ENCODE measurements at regions not wholly inside any gene's neighbourhood (a gene's known extent, or its start where the extent isn't known, plus 50 kb on each side); places are given as distances from the start of the nearest gene placed in this dataset.

- no peak for DNase-seq
- H3K27me3 ChIP-seq (ENCODE audit: control insufficient read depth, insufficient read depth, low read length) = no peaks in the 10 kb centered on the region
- H3K4me1 ChIP-seq (ENCODE audit: control insufficient read depth in 2 of 3, insufficient read depth in 2 of 3, low read depth in 1 of 3, low read length in 3 of 3) = no peaks in the 10 kb centered on the region
- no peak overlapping the region for H3K4me3 ChIP-seq (ENCODE audit: low read length in 3 of 3)
- H3K36me3 ChIP-seq (ENCODE audit: control insufficient read depth in 2 of 3, insufficient read depth in 3 of 3, low read length in 3 of 3) = no peaks in the 10 kb centered on the region
- no peak for TF ChIP-seq CTCF (IDR thresholded peaks at IDR 0.05; ENCODE audit: borderline replicate concordance, extremely low read depth, insufficient read depth)
- H3K9ac ChIP-seq (ENCODE audit: low read length in 3 of 3) = no peak overlapping the region
- no peak overlapping the region for H3K27ac ChIP-seq (ENCODE audit: low read depth in 2 of 2, low read length in 2 of 2)
- FAIRE-seq = no peak
- intact Hi-C loops (cut with DNase I) = no loop called here
- no peaks in the 10 kb centered on the region for H3K9me3 ChIP-seq (ENCODE audit: control insufficient read depth in 2 of 3, insufficient read depth in 1 of 3, low read length in 3 of 3)
These were observed 500.7 kb downstream of the MAFB start for GRCh38 chr20:40188319-40188718.

DNA sequence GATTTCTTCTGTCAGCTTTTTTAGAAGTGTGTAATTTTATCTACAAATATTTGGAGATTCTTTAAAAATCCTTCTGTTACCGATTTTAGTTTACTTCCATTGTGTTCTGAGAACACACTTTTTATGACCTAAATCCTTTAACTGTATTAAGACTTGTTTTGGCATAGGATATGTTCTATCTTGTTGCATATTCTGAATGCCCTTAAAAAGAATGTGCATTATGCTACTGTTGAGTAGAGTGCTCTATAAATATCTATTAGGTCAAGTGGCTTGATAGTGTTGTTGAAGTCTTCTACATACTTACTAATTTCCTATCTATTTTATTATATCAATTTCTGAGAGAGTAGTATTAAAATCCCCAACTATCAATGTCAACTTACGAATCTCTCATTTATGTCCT, 502.2 kb downstream of the MAFB start:
- Histone ChIP-seq H3K9me3 (ENCODE audit: control insufficient read depth in 2 of 3, insufficient read depth in 1 of 3, low read length in 3 of 3) (no peaks in the 10 kb centered on the region), H3K27me3 (ENCODE audit: control insufficient read depth, insufficient read depth, low read length) (no peaks in the 10 kb centered on the region), H3K9ac (ENCODE audit: low read length in 3 of 3) (no peak overlapping the region), H3K27ac (ENCODE audit: low read depth in 2 of 2, low read length in 2 of 2) (no peak overlapping the region), H3K36me3 (ENCODE audit: control insufficient read depth in 2 of 3, insufficient read depth in 3 of 3, low read length in 3 of 3) (no peaks in the 10 kb centered on the region), H3K4me3 (ENCODE audit: low read length in 3 of 3) (no peak overlapping the region), H3K4me1 (ENCODE audit: control insufficient read depth in 2 of 3, insufficient read depth in 2 of 3, low read depth in 1 of 3, low read length in 3 of 3) (no peaks in the 10 kb centered on the region)
- intact Hi-C loops (cut with DNase I) = no loop called here
- DNase-seq = no peak
- TF ChIP-seq CTCF (IDR thresholded peaks at IDR 0.05; ENCODE audit: borderline replicate concordance, extremely low read depth, insufficient read depth) = no peak
- no peak for FAIRE-seq

DNA sequence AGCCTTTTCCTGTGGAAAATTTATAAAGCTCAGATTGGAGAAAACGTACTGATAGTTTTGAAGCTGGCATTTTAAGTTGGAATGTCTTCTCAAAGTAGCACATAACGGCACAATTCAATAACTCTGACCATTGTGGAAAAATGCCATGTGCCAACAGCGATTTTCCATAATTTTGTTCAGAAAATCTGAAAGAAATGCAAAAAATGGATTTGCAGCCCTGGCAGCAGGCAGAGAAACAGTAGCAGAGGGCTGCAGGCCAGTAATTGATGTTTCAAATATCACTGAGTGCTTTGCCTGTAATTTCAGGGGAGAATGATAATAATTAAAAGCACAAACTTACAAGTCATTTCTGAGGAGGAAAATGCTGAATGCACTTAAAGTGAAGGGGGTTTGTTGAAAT, 507.4 kb downstream of the MAFB start:
- H3K27ac ChIP-seq (ENCODE audit: low read depth in 2 of 2, low read length in 2 of 2) = no peak overlapping the region
- no peak for TF ChIP-seq CTCF (IDR thresholded peaks at IDR 0.05; ENCODE audit: borderline replicate concordance, extremely low read depth, insufficient read depth)
- no peaks in the 10 kb centered on the region for H3K4me1 ChIP-seq (ENCODE audit: control insufficient read depth in 2 of 3, insufficient read depth in 2 of 3, low read depth in 1 of 3, low read length in 3 of 3)
- intact Hi-C loops (cut with DNase I) = no loop called here
- no peak overlapping the region for H3K4me3 ChIP-seq (ENCODE audit: low read length in 3 of 3)
- no peaks in the 10 kb centered on the region for H3K9me3 ChIP-seq (ENCODE audit: control insufficient read depth in 2 of 3, insufficient read depth in 1 of 3, low read length in 3 of 3)
- H3K9ac ChIP-seq (ENCODE audit: low read length in 3 of 3) = no peak overlapping the region
- DNase-seq (no peak), FAIRE-seq (no peak)
- no peaks in the 10 kb centered on the region for H3K27me3 ChIP-seq (ENCODE audit: control insufficient read depth, insufficient read depth, low read length)
- H3K36me3 ChIP-seq (ENCODE audit: control insufficient read depth in 2 of 3, insufficient read depth in 3 of 3, low read length in 3 of 3) = no peaks in the 10 kb centered on the region

GRCh38 chr20:40176098-40176841, 512.8 kb downstream of the MAFB start:
- H3K36me3 ChIP-seq (ENCODE audit: control insufficient read depth in 2 of 3, insufficient read depth in 3 of 3, low read length in 3 of 3) = no peaks in the 10 kb centered on the region
- no peaks in the 10 kb centered on the region for H3K9me3 ChIP-seq (ENCODE audit: control insufficient read depth in 2 of 3, insufficient read depth in 1 of 3, low read length in 3 of 3)
- DNase-seq = no peak
- no peak overlapping the region for H3K9ac ChIP-seq (ENCODE audit: low read length in 3 of 3)
- TF ChIP-seq CTCF (IDR thresholded peaks at IDR 0.05; ENCODE audit: borderline replicate concordance, extremely low read depth, insufficient read depth) = no peak
- no peaks in the 10 kb centered on the region for H3K27me3 ChIP-seq (ENCODE audit: control insufficient read depth, insufficient read depth, low read length)
- H3K4me3 ChIP-seq (ENCODE audit: low read length in 3 of 3) = no peak overlapping the region
- FAIRE-seq = no peak
- no peaks in the 10 kb centered on the region for H3K4me1 ChIP-seq (ENCODE audit: control insufficient read depth in 2 of 3, insufficient read depth in 2 of 3, low read depth in 1 of 3, low read length in 3 of 3)
- intact Hi-C loops (cut with DNase I) = no loop called here
- no peak overlapping the region for H3K27ac ChIP-seq (ENCODE audit: low read depth in 2 of 2, low read length in 2 of 2)

Data from kidney (tissue), 13 donors.